ENCODE measurements at regions not wholly inside any gene's neighbourhood (a gene's known extent, or its start where the extent isn't known, plus 50 kb on each side); places are given as distances from the start of the nearest gene placed in this dataset.
A peak's percentile ranks its signal among the peaks of the same experiment; 100 is the strongest.
"Not testable (repeated sequence)": the region's sequence is repeated elsewhere in the genome, so short reads cannot be mapped to it uniquely, and the experiment has no call there.

DNA sequence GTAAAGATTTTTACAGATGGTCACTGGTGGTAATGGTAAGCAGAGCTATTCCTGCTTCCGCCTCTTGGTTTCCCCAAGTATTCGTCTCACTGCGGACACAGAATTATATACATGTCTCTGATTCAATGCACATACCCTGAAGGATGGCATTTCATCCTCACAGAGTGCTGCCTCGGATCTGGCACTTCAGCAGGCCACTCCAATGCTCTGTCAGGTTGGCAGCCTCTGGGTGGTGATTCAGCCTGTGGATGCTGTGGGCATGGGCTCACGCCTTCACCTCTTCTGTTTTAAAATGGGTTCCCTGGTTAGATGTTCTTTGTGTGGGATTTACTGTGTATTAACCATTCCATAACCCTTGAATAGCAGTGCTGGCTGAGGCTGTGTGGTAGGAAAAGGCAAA, 182.6 kb upstream of the ZNF608 start:
- DNase-seq: no peak

DNA sequence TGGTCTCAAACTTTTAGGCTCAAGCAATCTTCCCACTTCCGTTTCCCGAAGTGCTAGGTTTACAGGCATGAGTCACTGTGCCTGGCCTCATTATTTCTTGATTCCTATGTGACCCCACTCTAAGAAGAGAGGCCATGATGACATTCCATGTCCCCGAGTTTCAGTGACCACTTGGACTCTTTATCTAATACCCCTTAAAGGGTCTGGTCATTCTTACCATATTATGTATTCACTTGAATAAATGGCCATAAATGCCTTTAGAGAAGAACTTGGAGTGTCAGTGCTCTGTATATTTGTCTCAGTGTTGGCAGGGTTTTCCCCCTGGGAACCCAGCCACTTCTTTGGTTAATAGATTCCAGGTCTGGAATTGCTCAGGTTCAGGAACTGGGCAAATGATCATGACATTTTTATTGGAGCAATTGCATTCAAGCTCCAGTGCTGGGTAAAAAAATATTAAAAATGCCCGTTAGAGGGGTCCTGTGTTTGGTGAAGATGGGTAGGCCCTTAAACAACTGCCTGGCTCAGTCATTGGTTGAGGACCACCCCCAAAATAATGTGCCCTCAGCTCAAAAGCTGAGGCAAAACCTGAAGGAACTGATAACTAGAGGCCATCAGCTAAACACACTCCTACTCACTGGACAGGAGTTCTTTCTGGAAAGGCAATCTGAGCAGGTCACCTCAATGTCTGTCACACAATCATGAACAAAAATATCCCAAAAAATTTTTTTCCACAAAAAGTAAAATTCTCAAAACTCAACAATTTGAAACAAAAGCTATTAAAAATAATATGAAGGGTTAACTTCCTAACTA, 186.6 kb upstream of the ZNF608 start:
- DNase-seq: peak; percentile 60

DNA sequence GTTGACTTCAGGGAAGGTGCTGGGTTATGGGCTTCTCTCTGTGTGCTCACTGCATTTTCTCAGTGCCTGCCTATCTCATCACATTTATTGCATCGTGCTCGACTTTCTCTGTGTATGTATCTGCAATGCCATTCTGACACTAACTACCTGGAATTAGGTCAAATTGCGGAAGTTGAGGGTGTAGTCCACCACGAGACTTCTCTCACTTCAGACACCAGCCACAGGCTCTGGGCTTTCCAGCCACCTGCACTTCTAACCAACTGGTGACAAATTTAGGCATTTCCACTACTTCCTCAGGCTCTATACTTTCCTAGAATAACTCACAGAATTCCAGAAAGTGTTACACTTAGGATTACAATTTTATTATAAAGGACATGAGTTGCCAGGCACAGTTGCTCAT, 188.6 kb upstream of the ZNF608 start:
- DNase-seq: no peak

DNA sequence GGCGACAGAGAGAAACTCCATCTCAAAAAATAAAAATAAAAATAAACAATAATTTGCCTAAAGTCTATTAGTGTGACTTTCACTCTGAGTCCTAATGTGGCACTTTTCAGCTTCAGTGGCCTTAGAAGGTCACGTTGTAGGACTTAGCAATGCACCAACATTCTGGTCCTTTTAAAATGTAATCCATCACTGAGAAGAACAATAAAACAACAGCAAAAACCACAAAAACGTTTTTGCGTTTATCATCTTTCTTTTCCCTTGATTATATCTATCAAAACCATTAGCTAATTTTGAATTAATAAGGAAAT, 190.1 kb upstream of the ZNF608 start:
- no peak for DNase-seq

DNA sequence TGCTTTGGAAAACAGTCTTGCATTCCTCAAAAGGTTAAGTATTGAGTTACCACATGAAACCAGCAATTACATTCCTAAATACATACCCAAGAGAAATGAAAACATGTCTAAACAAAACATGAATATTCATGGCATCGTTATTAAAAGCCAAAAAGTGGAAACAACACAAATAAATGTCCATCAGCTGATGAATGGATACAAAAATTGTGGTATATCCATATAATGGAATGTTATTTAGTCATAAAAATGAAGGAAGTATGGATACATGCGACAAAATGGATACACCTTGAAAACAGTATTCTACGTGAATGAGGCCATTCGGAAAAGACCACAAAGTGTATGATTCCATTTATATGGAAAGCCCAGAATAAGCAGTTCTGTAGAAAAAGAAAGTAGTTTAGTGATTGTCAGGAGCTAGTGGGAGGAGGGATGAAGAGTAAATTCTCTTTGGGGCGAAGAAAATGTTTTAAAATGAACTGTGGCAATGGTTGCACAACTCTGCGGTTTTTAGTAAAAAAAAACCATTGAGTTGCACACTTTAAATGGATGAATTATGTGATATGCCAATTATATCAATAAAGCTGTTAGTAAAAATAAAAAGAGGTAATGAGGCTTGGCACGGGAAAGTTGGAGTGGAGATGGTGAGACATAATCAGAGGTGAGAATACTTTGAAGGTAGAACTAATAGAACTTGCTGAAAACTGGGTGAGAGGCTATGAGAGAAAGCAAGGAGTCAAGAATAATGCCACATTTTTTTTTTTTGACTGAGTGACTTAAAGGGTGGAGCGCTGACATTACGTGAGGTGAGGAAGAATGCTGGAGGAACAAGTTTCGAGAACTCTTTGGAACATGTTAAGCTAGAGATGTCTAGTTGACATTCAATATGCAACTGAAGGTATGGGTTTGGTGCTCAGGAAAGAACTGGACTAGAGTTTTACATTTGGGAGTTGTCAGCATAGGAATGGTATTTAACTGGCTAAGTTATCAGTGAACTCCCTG, 194.9 kb upstream of the ZNF608 start:
- DNase-seq: no peak

DNA sequence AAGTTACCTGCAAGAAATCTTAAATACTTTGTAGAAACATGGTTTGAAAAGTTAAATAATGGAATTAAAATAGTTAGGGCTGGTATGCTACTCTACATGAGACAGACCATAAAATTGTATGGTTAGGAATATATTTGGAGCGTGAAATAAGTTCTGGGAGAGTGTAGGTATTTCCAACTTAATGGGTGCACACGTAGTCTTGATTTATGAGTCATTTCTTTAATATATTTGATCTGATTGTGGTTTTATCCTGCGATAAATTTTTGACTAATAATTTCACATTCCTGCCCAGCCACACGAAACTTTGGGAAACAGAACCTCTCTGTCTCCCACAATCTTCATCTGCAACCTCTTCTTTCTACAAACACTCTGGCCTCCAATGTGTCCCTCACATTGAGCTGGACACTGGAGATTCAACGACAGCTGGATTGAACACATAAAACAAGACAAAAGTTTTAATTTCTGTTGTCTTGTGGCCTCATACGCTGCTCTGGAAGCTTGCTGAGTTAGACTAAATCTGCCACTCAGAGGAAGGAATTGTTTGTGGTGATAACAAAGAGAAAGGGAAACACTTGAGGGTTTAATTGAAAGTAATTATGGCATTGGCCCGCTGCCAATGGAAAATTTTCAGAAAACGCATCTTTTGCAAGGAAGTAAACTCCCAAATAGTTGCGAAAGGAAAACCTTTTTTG, 201.8 kb upstream of the ZNF608 start:
- peak; percentile 39 for DNase-seq

DNA sequence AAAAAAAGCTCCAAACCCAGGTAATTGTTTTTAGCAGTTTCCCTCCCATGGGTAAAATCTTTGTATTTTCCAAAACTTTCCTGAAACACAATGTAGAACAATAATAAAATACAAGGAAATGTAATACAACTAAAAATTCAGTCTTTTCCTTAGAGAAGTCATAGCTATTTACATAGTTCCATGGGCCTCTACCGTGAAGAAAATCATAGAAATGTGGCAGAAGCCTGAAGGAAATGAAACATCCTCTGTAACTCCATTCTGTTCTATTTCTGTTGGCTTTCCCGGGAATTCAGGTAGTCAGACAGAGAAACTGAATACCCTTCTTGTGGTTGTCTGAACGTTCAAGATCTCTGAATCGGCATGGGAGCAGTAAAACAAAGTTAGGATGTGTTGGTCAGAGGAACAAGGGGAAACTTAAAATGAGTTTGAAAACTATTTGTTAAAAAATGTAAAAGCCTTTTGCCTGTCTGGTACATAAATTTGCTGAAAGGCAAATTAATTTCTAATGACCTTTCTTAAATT, 202.4 kb upstream of the ZNF608 start:
- no peak for DNase-seq

DNA sequence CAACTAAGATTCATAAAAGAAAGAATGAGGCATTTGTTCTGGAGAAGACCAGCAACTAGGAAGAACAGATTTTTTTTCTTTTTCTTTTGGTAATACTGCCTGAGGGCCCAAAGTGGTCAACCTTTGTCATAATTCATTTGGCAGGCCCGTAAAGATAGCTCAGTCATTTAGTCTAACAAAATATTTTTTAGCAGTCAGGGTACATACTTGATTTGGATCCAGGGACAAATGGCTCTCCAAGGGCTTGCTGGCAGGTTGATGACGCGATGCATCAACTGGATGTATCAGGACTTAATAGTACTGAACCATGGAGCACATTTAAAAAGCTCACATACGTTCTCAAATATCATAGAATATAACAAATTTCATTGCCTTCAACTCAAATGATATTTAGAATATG, 203.4 kb upstream of the ZNF608 start:
- no peak for DNase-seq

DNA sequence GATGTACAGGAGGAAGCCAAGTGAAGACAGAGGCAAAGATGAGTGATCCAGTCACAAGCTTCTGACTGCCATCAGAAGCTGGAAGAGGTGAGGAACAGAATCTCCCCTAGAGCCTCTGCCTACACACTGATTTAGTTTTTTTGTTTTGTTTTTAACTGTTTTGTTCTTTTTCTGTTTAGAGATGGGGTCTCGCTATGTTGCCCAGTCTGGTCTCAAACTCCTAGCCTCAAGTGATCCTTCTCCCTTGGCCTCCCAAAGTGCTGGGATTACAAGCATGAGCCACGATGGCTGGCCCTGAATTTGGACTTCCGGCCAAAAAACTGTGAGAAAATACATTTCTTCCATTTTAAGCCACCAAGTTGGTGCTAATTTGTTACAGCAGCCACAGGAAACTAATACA, 204.7 kb upstream of the ZNF608 start:
- no peak for DNase-seq

DNA sequence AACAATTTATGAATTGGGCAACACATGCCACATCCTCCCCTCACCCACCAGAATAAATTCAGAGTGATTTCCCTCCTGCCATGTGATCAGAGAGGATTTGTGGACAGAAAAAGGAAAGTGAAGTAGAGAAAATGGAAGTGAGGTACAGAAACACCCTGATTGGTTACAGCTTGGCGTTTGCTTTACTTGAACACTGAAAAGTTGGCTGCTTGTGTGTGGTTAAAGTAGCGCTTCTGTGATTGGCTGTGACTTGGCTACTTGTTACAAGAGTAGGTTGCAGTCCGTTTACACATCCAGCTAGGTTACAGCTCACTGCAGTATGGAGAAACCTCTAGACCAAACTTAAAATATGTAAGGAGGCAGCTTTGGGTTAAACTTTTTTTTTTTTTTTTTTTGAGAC, 205.2 kb upstream of the ZNF608 start:
- DNase-seq: no peak

DNA sequence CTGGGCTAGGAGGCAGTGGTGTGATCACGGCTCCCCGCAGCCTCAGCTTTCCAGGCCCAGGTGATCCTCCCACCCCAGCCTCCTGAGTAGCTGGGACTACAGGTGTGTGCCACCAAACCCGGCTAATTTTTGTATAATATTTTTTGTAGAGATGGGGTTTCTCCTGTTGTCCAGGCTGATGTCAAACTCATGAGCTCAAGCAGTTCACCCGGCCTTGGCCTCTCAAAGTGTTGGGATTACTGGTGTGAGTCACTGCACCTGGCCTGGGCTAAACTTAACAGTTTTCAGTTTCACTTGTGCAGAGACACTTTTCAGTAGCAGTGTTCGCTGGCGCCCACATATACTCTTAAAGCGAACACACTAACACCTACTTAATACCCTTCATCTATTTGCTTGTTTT, 205.6 kb upstream of the ZNF608 start:
- no peak for DNase-seq

DNA sequence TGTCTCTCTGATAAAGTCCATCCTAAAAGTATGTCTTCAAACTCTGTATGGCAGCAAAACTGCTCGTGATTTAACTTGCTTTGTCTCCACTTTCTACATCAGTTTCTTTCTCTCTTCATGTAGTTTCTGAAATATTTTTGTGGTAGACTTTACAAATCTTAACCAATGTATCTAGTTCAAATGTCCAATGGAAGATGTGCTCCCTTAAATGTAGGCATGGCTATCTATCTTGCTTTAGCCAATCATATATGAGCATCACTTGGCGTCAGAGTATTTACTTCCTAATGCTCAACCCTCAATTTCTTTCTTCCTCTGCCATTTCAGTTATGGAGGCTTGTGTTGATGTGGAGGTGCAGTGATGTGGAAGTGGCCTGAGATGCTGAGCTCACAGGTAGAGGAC, 206.1 kb upstream of the ZNF608 start:
- no peak for DNase-seq

DNA sequence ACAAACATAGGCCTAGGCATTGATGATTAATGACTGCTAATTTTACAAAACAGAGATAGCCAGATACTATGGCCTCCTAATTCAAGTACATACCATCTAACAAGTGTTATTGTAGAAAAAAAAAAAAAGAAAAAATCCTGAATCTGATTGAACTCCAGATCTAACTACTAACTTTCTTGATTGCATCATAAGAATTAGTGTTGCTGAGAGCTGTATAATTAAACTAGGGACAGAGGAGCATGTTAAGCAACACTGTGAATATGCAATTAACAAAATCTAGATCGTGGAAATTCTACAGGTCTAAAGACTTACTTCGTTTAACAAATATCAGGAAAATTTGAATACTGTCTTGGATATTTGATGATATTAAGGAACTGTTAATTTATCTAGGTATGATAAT, 208.3 kb upstream of the ZNF608 start:
- DNase-seq: no peak

DNA sequence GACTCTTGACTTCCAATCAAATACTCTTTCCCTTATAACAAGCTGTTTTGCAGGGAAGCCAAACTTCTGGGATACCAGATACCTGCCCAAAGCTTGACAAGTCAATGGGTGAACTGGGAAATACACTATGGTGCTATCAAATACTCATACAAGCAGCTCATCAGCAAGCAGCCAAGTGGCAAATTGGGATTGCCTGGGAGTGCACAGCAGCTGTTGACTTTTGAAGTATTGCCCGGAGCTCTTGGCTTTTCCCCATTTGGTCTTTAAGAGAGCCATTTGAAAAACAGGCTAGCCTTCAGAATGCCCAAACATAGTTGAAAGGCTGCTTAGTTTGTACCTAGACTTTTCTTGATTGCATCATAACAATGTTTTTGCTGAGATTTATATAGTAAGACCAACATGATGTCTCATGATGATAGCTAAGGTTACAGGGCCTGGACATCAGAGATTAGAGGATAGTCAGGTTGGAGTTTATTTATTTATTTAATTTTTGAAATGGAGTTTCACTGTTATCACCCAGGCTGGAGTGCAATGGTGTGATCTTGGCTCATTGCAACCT, 210.1 kb upstream of the ZNF608 start:
- DNase-seq: no peak

DNA sequence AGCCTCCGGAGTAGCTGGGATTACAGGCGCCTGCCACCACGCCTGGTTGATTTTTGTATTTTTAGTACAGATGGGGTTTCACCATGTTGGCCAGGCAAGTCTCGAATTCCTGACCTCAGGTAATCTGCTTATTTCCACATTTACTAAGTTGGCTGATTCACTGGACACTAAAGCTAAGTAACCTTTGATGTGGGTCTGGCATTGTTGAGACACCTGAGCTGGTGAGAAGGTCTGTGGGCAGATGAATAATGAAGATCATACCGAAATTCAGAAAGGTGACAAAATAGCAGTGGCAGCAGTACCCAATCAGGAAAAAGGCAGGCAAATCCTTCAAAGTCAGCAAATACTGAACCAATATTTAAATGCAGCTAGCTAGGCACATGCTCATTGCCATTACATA, 210.6 kb upstream of the ZNF608 start:
- DNase-seq: no peak

DNA sequence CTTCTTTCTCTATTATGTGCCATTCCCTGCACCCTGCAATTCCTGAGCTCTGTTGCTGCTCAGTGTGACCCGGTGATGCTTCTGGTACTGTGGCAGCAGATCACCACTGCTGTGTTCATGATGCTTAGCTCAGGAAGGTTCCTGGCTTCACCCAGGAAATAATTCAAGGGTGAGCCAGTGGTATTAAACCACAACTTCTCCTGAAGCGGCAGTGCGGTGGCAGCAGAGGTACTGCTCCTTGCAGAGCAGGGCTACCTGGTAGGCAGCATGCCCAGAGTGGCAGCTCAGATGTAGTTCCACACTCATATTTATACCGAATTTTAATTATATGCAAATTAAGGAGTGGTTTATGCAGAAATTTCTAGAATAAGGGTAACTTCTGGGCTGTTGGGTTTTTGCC, 213.8 kb upstream of the ZNF608 start:
- no peak for DNase-seq

DNA sequence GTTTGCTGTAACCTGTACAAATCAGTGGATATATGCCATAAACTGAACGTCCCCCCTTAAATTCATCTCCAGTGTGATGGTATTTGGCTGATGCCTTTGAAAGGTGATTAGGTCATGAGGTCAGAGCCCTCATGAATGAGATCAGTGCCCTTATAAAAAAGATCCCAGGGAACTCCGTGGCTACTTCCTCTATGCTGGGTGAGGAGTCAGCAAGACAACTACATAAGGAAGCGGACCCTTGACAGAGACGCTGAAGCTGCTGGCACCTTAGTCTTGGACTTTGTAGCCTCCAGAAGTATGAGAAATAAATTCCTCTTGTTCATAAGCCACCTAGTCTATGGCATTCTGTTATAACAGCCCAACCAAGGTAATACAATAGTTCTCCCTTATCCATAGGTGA, 215.1 kb upstream of the ZNF608 start:
- no peak for DNase-seq

DNA sequence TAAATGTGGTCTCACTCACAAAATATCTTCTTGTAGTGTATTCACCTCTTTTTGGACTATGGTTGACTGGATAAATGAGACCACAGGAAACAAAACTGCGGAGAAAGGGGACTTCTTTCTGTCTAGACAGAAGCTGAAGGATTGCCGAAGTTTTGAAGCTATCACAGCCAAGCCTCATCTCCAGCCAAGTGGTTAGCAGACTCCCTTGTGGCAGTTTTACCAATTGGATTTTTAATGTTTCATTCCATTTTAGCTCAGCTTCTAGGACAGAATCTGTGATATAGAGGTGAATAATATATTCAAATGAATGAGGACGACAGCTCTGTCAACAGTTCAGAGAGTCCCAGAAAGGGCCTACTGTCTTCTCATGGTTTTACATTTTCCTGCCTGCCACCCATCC, 215.7 kb upstream of the ZNF608 start:
- DNase-seq: no peak

DNA sequence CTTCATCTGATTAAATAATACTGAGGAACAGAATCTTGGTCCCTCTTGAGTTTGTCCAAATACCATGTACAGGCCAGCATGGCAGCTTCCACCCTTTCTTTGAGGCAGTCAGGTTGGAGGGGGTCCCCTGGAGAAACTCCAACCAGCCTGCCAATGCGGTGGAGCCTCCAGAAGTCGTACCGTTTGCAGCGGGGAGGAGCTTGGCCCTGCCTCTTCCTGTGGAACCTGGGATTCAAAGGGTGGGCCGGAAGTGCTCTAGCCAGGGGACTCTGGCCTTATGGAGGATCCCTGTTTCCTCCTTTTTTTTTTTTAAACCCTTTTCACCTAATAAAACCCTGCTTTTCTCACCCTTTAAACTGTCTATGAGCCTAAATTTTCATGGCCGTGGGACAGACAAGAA, 216.3 kb upstream of the ZNF608 start:
- no peak for DNase-seq

DNA sequence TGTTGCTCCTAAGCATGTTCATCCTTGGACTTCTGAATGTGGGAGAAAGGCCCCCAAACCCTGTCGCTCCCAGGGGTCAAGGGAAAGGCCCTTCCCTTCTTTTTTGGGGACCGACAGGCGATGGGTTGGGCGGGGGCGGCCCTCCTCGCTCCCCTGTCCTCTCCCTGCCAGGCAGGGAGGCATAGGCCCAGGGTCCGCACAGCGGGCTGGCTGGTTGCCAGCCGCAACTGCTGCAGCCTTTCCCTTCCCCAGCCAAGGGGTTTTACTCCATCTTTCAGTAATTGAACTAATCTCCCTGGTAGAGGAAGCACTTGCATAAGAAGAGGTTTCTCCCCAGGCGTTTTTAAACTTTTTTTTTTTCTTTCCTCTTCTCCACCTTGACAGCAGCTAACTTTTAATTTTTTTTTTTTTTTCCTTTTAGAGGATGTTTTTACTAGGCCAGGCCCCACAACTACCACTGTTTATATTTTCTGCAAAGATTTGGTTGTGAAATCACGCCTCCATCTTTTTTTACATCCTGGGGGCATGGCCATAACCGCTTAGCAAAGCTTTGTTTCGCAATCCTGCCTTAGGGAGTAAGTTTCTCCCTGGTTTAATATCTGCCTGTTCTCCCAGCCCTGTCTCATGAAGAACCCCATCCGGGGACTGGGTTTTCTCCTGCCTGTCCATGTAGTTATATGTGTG, 216.9 kb upstream of the ZNF608 start:
- DNase-seq: no peak

DNA sequence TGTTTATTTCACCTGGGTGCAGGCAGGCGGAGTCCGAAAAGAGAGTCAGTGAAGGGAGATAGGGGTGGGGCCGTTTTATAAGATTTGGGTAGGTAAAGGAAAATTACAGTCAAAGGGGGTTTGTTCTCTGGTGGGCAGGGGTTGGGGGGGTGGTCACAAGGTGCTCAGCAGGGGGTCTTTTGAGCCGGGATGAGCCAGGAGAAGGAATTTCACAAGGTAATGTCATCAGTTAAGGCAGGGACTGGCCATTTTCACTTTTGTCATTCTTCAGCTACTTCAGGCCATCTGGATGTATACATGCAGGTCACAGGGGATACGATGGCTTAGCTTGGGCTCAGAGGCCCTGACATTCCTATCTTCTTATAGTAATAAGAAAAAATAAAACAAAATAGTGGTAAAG, 220.3 kb upstream of the ZNF608 start:
- not testable (repeated sequence) for DNase-seq

DNA sequence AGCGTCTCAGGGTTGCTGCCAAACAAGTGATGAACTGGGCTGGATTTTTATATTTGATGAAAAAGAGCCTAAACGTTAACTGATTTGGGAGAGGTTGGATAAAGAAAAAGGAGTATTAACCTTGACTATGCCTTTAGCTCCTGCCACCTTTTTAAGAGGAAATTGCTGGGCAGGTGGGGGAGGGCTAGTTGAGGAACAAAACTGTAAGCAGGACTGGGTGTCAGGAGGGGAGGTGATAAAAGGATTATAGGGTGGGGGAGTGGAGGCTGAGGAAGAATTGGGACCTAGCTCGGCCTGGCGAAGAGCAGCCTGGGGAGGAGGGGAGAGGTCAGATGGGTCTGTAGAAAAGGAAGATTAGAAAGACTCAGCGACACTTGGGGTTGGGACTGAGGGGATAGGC, 223.9 kb upstream of the ZNF608 start:
- not testable (repeated sequence) for DNase-seq
